Sigmoid colon (tissue), 4 donors: ENCODE measurements at regions not wholly inside any gene's neighbourhood (a gene's known extent, or its start where the extent isn't known, plus 50 kb on each side); places are given as distances from the start of the nearest gene placed in this dataset.

Source experiments
- CTCF ChIP-seq, 4 experiments: fragments of 450-650 bp in 3 of 4; fragments of 200-600 bp in 1 of 4; IDR thresholded peaks; one replicate each; pipeline ENCODE4 v1.5.1; 2016 to 2019; ENCODE audit warnings: antibody characterized with exemption in 4 of 4, mild to moderate bottlenecking in 3 of 4, moderate library complexity in 2 of 4
- EP300 ChIP-seq, 4 donors: sonication (generic); formaldehyde crosslinking; IDR thresholded peaks; one replicate each; pipeline ENCODE4 v1.6.1; 2017; ENCODE audit warnings: antibody characterized with exemption in 4 of 4
- POLR2A ChIP-seq, 2 donors: fragments of 450-650 bp; IDR thresholded peaks; one replicate each; pipeline ENCODE4 v1.6.1; 2016; ENCODE audit warnings: antibody characterized with exemption in 2 of 2, mild to moderate bottlenecking in 2 of 2, moderate library complexity in 2 of 2
- POLR2AphosphoS5 ChIP-seq, 4 donors: sonication (generic); formaldehyde crosslinking; IDR thresholded peaks; one replicate each; pipeline ENCODE4 v1.6.1; 2017; ENCODE audit warnings: antibody characterized with exemption in 4 of 4

- TF ChIP-seq POLR2A (IDR thresholded peaks at IDR 0.05): no peak
- TF ChIP-seq CTCF (IDR thresholded peaks at IDR 0.05): peak in 1 of 4 experiments; percentile 44
- no peak for TF ChIP-seq POLR2AphosphoS5 (IDR thresholded peaks at IDR 0.05)
- no peak for TF ChIP-seq EP300 (IDR thresholded peaks at IDR 0.05)
Observed at GRCh38 chr10:78231939-78232338, 198.3 kb downstream of the RPS24 start.
